Stomach (tissue), 4 donors: ENCODE measurements at regions not wholly inside any gene's neighbourhood (a gene's known extent, or its start where the extent isn't known, plus 50 kb on each side); places are given as distances from the start of the nearest gene placed in this dataset.

Experiments
- CTCF ChIP-seq, 7 experiments: fragments of 450-650 bp in 4 of 7; fragments of 200-600 bp in 3 of 7; sonication (generic) in 3 of 7; IDR thresholded peaks; one replicate each; pipeline ENCODE4 v1.5.1; 2016 to 2019; ENCODE audit warnings: antibody characterized with exemption in 7 of 7, control low read depth in 2 of 7, mild to moderate bottlenecking in 1 of 7
- POLR2A ChIP-seq, 4 donors: fragments of 450-650 bp; IDR thresholded peaks; one replicate each; pipeline ENCODE4 v1.6.1; 2016; ENCODE audit warnings: antibody characterized with exemption in 4 of 4, control low read depth in 2 of 4, mild to moderate bottlenecking in 1 of 4, moderate library complexity in 1 of 4

DNA sequence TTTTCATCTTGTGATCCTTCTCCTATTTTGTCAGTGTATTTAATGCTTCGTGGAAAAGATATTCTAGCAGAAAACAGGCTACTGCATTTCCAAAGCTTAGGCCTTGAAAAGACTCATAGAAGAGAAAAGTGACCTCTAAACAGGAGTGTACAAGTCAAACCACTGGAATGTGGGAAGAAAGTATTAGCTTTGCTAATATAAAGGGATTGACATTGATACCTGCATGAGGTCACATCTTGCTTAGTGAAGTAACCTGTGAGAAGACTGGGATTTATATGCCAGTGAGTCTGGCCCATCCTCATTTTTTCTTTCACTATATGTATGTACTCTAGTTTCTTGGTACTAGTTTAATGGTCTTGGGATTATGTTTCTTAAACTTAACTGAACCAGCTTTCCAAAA, 132.9 kb upstream of the TMC3 start:
- no peak for TF ChIP-seq CTCF (IDR thresholded peaks at IDR 0.05)
- TF ChIP-seq POLR2A (IDR thresholded peaks at IDR 0.05): no peak
